Fibroblast of villous mesenchyme (primary cell): ENCODE measurements at regions not wholly inside any gene's neighbourhood (a gene's known extent, or its start where the extent isn't known, plus 50 kb on each side); places are given as distances from the start of the nearest gene placed in this dataset.

Experiments used
- DNase-seq: peaks from one replicate; pipeline ENCODE4 v3.0.0-alpha.2; 2010; ENCODE audit warnings: low read depth
- H3K4me3 ChIP-seq: 2 replicates; pipeline ENCODE4 v1.5.1; 2011; ENCODE audit warnings: low read depth, mild to moderate bottlenecking, low read length
- CTCF ChIP-seq: IDR thresholded peaks from 2 replicates; pipeline ENCODE4 v1.5.1; 2012; ENCODE audit warnings: low read depth, mild to moderate bottlenecking, low read length; ENCODE audit not compliant: insufficient read depth

- no peak for TF ChIP-seq CTCF
- H3K4me3 ChIP-seq = no peak overlapping the region
- no peak for DNase-seq
Measured at GRCh38 chr17:53724726-53725125, 98.0 kb upstream of the KIF2B start.

- peak; percentile 47 for DNase-seq
- H3K4me3 ChIP-seq = no peak overlapping the region
- TF ChIP-seq CTCF = no peak
Measured at GRCh38 chr17:53722407-53722806, 100.3 kb upstream of the KIF2B start.

- no peak for TF ChIP-seq CTCF
- no peak for DNase-seq
- H3K4me3 ChIP-seq = no peak overlapping the region
Measured at GRCh38 chr17:53721101-53721500, 101.6 kb upstream of the KIF2B start.

GRCh38 chr17:53719229-53719628 lies 103.5 kb upstream of the KIF2B start:
- no peak for TF ChIP-seq CTCF
- DNase-seq = no peak
- H3K4me3 ChIP-seq = no peak overlapping the region

GRCh38 chr17:53707566-53707965 lies 115.2 kb upstream of the KIF2B start:
- H3K4me3 ChIP-seq = no peak overlapping the region
- DNase-seq = no peak
- no peak for TF ChIP-seq CTCF

- DNase-seq = no peak
- no peak overlapping the region for H3K4me3 ChIP-seq
- TF ChIP-seq CTCF = no peak
Measured at GRCh38 chr17:53696286-53696685, 126.4 kb upstream of the KIF2B start.

GRCh38 chr17:53687324-53687723 lies 135.4 kb upstream of the KIF2B start:
- TF ChIP-seq CTCF = no peak
- no peak overlapping the region for H3K4me3 ChIP-seq
- no peak for DNase-seq
